ENCODE measurements at regions not wholly inside any gene's neighbourhood (a gene's known extent, or its start where the extent isn't known, plus 50 kb on each side); places are given as distances from the start of the nearest gene placed in this dataset.

DNA sequence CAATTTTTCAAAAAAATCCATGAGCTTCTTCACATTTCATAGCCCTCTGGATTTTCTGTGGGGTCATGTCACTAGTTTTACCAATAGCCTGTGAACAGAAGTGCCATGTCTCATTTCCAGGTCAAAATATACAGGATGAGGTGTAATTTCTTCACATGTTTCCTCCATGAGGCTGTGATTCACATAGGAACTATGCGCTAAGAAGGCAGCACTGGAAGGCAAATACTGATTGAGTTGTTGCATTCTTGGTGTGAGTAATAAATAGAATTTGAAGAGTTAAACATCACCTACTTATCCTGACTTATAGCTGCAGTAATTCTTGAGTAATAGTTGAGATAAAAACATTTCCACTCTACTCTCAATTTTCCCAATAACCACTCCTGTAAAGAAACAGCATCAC lies 442.3 kb downstream of the HAO1 start:
- TF ChIP-seq, protein P1, sequence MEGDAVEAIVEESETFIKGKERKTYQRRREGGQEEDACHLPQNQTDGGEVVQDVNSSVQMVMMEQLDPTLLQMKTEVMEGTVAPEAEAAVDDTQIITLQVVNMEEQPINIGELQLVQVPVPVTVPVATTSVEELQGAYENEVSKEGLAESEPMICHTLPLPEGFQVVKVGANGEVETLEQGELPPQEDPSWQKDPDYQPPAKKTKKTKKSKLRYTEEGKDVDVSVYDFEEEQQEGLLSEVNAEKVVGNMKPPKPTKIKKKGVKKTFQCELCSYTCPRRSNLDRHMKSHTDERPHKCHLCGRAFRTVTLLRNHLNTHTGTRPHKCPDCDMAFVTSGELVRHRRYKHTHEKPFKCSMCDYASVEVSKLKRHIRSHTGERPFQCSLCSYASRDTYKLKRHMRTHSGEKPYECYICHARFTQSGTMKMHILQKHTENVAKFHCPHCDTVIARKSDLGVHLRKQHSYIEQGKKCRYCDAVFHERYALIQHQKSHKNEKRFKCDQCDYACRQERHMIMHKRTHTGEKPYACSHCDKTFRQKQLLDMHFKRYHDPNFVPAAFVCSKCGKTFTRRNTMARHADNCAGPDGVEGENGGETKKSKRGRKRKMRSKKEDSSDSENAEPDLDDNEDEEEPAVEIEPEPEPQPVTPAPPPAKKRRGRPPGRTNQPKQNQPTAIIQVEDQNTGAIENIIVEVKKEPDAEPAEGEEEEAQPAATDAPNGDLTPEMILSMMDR (IDR thresholded peaks at IDR 0.05) = no peak
- no peak for TF ChIP-seq POLR2A (IDR thresholded peaks at IDR 0.05)
